Spleen (tissue), 7 donors: ENCODE measurements at regions not wholly inside any gene's neighbourhood (a gene's known extent, or its start where the extent isn't known, plus 50 kb on each side); places are given as distances from the start of the nearest gene placed in this dataset.

Source experiments
- POLR2A ChIP-seq, 3 donors: fragments of 450-650 bp; IDR thresholded peaks; one replicate each; pipeline ENCODE4 v1.5.1; 2017; ENCODE audit warnings: antibody characterized with exemption in 3 of 3, mild to moderate bottlenecking in 1 of 3
- POLR2AphosphoS5 ChIP-seq, 3 donors: sonication (generic); formaldehyde crosslinking; IDR thresholded peaks; one replicate each; pipeline ENCODE4 v1.5.1; 2017; ENCODE audit warnings: antibody characterized with exemption in 3 of 3
- TF ChIP-seq, protein P1 (sequence below), 11 experiments: fragments of 200-600 bp in 7 of 11; fragments of 450-650 bp in 4 of 11; sonication (generic) in 4 of 11; IDR thresholded peaks in 8 of 11; conservative IDR thresholded peaks in 3 of 11; 1 replicate in 7 of 11; 2 replicates in 4 of 11; pipeline versions ENCODE4 v1.4.0 to v1.8.0; 2016 to 2021; ENCODE audit warnings: antibody characterized with exemption in 11 of 11, inconsistent platforms in 4 of 11, mild to moderate bottlenecking in 1 of 11
- donor health status: DM: no; HTN: no; CAD: no; lungs with moderate emphysema.
- donor health status: DM: no; HTN: no; CAD: no.
- donor health status: DM: no; HTN: no; CAD: no.

DNA sequence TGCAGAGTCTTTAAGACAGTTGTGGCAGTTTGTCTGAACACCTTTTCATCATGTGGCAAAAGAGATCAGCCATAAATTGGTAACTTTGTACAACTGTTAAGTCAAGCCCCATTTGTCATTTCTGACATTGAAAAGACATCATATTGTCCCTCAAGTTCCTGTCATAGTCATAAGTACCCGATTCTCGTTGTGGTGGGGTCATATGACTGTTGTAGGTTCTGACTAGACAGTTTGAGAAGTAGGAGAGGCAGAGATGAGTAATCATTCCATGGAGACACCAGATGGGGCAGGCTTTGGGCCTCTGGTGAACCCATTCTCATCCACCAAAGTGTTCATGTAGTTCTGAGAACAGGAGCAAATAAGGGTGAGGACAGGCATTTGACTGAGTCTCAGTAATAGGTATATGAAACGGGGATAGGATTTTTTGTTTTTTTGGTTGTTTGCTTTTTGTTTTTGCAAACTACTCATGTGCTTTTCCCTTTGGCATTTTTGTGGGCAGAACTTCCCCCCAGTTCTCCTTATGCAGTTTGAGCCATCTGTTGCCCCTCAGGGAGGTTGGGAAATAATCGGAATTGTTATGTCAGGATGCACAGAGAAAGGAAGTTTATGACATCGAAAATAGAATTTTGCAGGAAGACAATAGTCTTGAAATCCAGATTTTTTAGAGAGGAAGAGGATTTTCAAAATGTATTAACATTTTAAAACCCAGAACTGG is 86.9 kb upstream of the KCNE2 start:
- TF ChIP-seq, protein P1, sequence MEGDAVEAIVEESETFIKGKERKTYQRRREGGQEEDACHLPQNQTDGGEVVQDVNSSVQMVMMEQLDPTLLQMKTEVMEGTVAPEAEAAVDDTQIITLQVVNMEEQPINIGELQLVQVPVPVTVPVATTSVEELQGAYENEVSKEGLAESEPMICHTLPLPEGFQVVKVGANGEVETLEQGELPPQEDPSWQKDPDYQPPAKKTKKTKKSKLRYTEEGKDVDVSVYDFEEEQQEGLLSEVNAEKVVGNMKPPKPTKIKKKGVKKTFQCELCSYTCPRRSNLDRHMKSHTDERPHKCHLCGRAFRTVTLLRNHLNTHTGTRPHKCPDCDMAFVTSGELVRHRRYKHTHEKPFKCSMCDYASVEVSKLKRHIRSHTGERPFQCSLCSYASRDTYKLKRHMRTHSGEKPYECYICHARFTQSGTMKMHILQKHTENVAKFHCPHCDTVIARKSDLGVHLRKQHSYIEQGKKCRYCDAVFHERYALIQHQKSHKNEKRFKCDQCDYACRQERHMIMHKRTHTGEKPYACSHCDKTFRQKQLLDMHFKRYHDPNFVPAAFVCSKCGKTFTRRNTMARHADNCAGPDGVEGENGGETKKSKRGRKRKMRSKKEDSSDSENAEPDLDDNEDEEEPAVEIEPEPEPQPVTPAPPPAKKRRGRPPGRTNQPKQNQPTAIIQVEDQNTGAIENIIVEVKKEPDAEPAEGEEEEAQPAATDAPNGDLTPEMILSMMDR (IDR thresholded peaks at IDR 0.05 in 8 of 11, conservative IDR thresholded peaks at IDR 0.05 in 3 of 11) = no peak
- TF ChIP-seq POLR2AphosphoS5 (IDR thresholded peaks at IDR 0.05) (no peak), POLR2A (IDR thresholded peaks at IDR 0.05) (no peak)
